ENCODE measurements at regions not wholly inside any gene's neighbourhood (a gene's known extent, or its start where the extent isn't known, plus 50 kb on each side); places are given as distances from the start of the nearest gene placed in this dataset.

DNA sequence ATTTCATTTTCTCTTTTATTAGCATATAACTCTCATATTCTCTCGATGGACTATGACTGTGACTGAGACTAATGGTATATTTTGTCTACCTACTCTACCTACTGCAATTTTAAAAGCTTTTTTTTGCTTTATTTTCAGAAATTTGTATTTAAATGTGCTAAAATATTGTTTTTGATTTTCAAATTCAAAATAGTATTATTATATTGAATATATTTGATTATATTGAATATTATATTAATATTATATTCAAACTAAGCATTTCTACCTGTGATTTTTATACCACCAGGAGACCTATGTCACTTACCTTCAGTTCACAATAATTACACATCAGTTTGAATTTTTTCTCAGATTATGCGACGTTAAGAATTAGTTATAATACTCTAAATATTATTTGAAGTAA lies 700.5 kb upstream of the RGMB start:
- no peaks in the 10 kb centered on the region for H3K4me1 ChIP-seq (ENCODE audit: control insufficient read depth, insufficient read depth, low read length)
- TF ChIP-seq KLF10 (tag by site-specific recombination; IDR thresholded peaks at IDR 0.05) (no peak), ZBTB17 (tag by site-specific recombination; IDR thresholded peaks at IDR 0.05) (no peak), ZNF114 (tag by site-specific recombination; IDR thresholded peaks at IDR 0.05) (no peak), ZNF37A (tag by site-specific recombination; IDR thresholded peaks at IDR 0.05) (no peak), ZNF791 (tag by site-specific recombination; IDR thresholded peaks at IDR 0.05) (no peak), ZFP41 (tag by site-specific recombination; IDR thresholded peaks at IDR 0.05; ENCODE audit: borderline replicate concordance) (no peak), ZNF223 (tag by site-specific recombination; IDR thresholded peaks at IDR 0.05) (no peak), ZBTB7A (tag by site-specific recombination; IDR thresholded peaks at IDR 0.05; ENCODE audit: low read depth) (no peak), ZFP37 (tag by site-specific recombination; IDR thresholded peaks at IDR 0.05) (no peak), ZNF600 (tag by site-specific recombination; IDR thresholded peaks at IDR 0.05) (no peak), PRDM1 (tag by site-specific recombination; IDR thresholded peaks at IDR 0.05) (no peak), ZNF624 (tag by site-specific recombination; IDR thresholded peaks at IDR 0.05) (no peak), TCF7L2 (IDR thresholded peaks at IDR 0.05; ENCODE audit: borderline replicate concordance, low read depth, low read length) (no peak), ZEB2 (tag by site-specific recombination; IDR thresholded peaks at IDR 0.05) (no peak), WT1 (tag by site-specific recombination; IDR thresholded peaks at IDR 0.05) (no peak), KLF1 (tag by site-specific recombination; IDR thresholded peaks at IDR 0.05) (no peak)
- TF ChIP-seq, protein P1, sequence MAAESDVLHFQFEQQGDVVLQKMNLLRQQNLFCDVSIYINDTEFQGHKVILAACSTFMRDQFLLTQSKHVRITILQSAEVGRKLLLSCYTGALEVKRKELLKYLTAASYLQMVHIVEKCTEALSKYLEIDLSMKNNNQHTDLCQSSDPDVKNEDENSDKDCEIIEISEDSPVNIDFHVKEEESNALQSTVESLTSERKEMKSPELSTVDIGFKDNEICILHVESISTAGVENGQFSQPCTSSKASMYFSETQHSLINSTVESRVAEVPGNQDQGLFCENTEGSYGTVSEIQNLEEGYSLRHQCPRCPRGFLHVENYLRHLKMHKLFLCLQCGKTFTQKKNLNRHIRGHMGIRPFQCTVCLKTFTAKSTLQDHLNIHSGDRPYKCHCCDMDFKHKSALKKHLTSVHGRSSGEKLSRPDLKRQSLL (tag by site-specific recombination; IDR thresholded peaks at IDR 0.05) = no peak
- TF ChIP-seq, protein P2, sequence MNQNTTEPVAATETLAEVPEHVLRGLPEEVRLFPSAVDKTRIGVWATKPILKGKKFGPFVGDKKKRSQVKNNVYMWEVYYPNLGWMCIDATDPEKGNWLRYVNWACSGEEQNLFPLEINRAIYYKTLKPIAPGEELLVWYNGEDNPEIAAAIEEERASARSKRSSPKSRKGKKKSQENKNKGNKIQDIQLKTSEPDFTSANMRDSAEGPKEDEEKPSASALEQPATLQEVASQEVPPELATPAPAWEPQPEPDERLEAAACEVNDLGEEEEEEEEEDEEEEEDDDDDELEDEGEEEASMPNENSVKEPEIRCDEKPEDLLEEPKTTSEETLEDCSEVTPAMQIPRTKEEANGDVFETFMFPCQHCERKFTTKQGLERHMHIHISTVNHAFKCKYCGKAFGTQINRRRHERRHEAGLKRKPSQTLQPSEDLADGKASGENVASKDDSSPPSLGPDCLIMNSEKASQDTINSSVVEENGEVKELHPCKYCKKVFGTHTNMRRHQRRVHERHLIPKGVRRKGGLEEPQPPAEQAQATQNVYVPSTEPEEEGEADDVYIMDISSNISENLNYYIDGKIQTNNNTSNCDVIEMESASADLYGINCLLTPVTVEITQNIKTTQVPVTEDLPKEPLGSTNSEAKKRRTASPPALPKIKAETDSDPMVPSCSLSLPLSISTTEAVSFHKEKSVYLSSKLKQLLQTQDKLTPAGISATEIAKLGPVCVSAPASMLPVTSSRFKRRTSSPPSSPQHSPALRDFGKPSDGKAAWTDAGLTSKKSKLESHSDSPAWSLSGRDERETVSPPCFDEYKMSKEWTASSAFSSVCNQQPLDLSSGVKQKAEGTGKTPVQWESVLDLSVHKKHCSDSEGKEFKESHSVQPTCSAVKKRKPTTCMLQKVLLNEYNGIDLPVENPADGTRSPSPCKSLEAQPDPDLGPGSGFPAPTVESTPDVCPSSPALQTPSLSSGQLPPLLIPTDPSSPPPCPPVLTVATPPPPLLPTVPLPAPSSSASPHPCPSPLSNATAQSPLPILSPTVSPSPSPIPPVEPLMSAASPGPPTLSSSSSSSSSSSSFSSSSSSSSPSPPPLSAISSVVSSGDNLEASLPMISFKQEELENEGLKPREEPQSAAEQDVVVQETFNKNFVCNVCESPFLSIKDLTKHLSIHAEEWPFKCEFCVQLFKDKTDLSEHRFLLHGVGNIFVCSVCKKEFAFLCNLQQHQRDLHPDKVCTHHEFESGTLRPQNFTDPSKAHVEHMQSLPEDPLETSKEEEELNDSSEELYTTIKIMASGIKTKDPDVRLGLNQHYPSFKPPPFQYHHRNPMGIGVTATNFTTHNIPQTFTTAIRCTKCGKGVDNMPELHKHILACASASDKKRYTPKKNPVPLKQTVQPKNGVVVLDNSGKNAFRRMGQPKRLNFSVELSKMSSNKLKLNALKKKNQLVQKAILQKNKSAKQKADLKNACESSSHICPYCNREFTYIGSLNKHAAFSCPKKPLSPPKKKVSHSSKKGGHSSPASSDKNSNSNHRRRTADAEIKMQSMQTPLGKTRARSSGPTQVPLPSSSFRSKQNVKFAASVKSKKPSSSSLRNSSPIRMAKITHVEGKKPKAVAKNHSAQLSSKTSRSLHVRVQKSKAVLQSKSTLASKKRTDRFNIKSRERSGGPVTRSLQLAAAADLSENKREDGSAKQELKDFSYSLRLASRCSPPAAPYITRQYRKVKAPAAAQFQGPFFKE (tag by site-specific recombination; IDR thresholded peaks at IDR 0.05; ENCODE audit: borderline replicate concordance) = no peak
- TF ChIP-seq, protein P3, sequence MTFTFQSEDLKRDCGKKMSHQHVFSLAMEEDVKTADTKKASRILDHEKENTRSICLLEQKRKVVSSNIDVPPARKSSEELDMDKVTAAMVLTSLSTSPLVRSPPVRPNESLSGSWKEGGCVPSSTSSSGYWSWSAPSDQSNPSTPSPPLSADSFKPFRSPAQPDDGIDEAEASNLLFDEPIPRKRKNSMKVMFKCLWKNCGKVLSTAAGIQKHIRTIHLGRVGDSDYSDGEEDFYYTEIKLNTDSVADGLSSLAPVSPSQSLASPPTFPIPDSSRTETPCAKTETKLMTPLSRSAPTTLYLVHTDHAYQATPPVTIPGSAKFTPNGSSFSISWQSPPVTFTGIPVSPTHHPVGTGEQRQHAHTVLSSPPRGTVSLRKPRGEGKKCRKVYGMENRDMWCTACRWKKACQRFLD (tag by site-specific recombination; IDR thresholded peaks at IDR 0.05) = no peak
- TF ChIP-seq, protein P4, sequence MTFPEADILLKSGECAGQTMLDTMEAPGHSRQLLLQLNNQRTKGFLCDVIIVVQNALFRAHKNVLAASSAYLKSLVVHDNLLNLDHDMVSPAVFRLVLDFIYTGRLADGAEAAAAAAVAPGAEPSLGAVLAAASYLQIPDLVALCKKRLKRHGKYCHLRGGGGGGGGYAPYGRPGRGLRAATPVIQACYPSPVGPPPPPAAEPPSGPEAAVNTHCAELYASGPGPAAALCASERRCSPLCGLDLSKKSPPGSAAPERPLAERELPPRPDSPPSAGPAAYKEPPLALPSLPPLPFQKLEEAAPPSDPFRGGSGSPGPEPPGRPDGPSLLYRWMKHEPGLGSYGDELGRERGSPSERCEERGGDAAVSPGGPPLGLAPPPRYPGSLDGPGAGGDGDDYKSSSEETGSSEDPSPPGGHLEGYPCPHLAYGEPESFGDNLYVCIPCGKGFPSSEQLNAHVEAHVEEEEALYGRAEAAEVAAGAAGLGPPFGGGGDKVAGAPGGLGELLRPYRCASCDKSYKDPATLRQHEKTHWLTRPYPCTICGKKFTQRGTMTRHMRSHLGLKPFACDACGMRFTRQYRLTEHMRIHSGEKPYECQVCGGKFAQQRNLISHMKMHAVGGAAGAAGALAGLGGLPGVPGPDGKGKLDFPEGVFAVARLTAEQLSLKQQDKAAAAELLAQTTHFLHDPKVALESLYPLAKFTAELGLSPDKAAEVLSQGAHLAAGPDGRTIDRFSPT (tag by site-specific recombination; IDR thresholded peaks at IDR 0.05) = no peak
- H3K9me3 ChIP-seq (ENCODE audit: control insufficient read depth, insufficient read depth, low read depth, low read length) = no peaks in the 10 kb centered on the region
- H3K27ac ChIP-seq (ENCODE audit: extremely low read depth, low read depth, low read length) = no peak overlapping the region
- H3K4me3 ChIP-seq (ENCODE audit: low read depth, low read length) = no peak overlapping the region
- ChIA-PET POLR2A (no interaction called here), CTCF (no interaction called here)
- no peaks in the 10 kb centered on the region for H3K36me3 ChIP-seq (ENCODE audit: control insufficient read depth in 2 of 2, insufficient read depth in 1 of 2, low read length in 2 of 2)
